ENCODE measurements at regions not wholly inside any gene's neighbourhood (a gene's known extent, or its start where the extent isn't known, plus 50 kb on each side); places are given as distances from the start of the nearest gene placed in this dataset.

- Histone ChIP-seq H3K4me2 (ENCODE audit: extremely low read depth, insufficient read depth, low read length) (no peak overlapping the region), H3K9me3 (ENCODE audit: control insufficient read depth, insufficient read depth, low read depth, low read length) (no peaks in the 10 kb centered on the region)
- no peak for DNase-seq (ENCODE audit: low read depth in 2 of 2)
These were observed 391.9 kb upstream of the ATP2B1 start for GRCh38 chr12:90100579-90100978.

GRCh38 chr12:90099288-90099687, 390.6 kb upstream of the ATP2B1 start:
- Histone ChIP-seq H3K4me2 (ENCODE audit: extremely low read depth, insufficient read depth, low read length) (no peak overlapping the region), H4K20me1 (ENCODE audit: control insufficient read depth, extremely low read depth, insufficient read depth, low read length) (no peaks in the 10 kb centered on the region), H3K27ac (ENCODE audit: insufficient read depth, low read length) (no peak overlapping the region), H3K4me3 (replicated peaks in 1 of 4; ENCODE audit: control extremely low read depth in 1 of 4, insufficient read depth in 1 of 4, low read depth in 3 of 4, low read length in 4 of 4) (no peak overlapping the region), H3K9ac (ENCODE audit: insufficient read depth, low read length) (no peak overlapping the region), H3K9me3 (ENCODE audit: control insufficient read depth, insufficient read depth, low read depth, low read length) (no peaks in the 10 kb centered on the region), H3K27me3 (ENCODE audit: control insufficient read depth, insufficient read depth, low read length) (no peaks in the 10 kb centered on the region), H3K79me2 (ENCODE audit: control insufficient read depth, insufficient read depth, low read length) (no peaks in the 10 kb centered on the region), H2AFZ (ENCODE audit: low read length) (no peak overlapping the region), H3K4me1 (ENCODE audit: control insufficient read depth, extremely low read depth, insufficient read depth, low read length) (peaks cover 4% of the 10 kb centered on the region), H3K36me3 (ENCODE audit: control insufficient read depth, insufficient read depth, low read length) (no peaks in the 10 kb centered on the region)
- peak; percentile 42 to 53 for DNase-seq (ENCODE audit: low read depth in 2 of 2)
- no peak for TF ChIP-seq CTCF (conservative IDR thresholded peaks at IDR 0.05 in 1 of 2, IDR thresholded peaks at IDR 0.05 in 1 of 2; ENCODE audit: low read depth in 1 of 2, low read length in 2 of 2)
- TF ChIP-seq EZH2 (IDR thresholded peaks at IDR 0.05; ENCODE audit: low read length, missing control alignments) = no peak

More at GRCh38 chr12:90100579-90100978, 391.9 kb upstream of the ATP2B1 start:
- Histone ChIP-seq H3K9ac (ENCODE audit: insufficient read depth, low read length) (no peak overlapping the region), H3K4me3 (replicated peaks in 1 of 4; ENCODE audit: control extremely low read depth in 1 of 4, insufficient read depth in 1 of 4, low read depth in 3 of 4, low read length in 4 of 4) (no peak overlapping the region), H3K36me3 (ENCODE audit: control insufficient read depth, insufficient read depth, low read length) (no peaks in the 10 kb centered on the region), H3K4me1 (ENCODE audit: control insufficient read depth, extremely low read depth, insufficient read depth, low read length) (peaks cover 4% of the 10 kb centered on the region), H3K27me3 (ENCODE audit: control insufficient read depth, insufficient read depth, low read length) (no peaks in the 10 kb centered on the region), H3K79me2 (ENCODE audit: control insufficient read depth, insufficient read depth, low read length) (no peaks in the 10 kb centered on the region), H3K27ac (ENCODE audit: insufficient read depth, low read length) (no peak overlapping the region), H4K20me1 (ENCODE audit: control insufficient read depth, extremely low read depth, insufficient read depth, low read length) (no peaks in the 10 kb centered on the region), H2AFZ (ENCODE audit: low read length) (no peak overlapping the region)
- no peak for TF ChIP-seq CTCF (conservative IDR thresholded peaks at IDR 0.05 in 1 of 2, IDR thresholded peaks at IDR 0.05 in 1 of 2; ENCODE audit: low read depth in 1 of 2, low read length in 2 of 2)
- no peak for TF ChIP-seq EZH2 (IDR thresholded peaks at IDR 0.05; ENCODE audit: low read length, missing control alignments)

GRCh38 chr12:90098132-90098779, 389.6 kb upstream of the ATP2B1 start:
- no peak overlapping the region for H3K27ac ChIP-seq (ENCODE audit: insufficient read depth, low read length)
- H3K9me3 ChIP-seq (ENCODE audit: control insufficient read depth, insufficient read depth, low read depth, low read length) = no peaks in the 10 kb centered on the region
- H3K4me1 ChIP-seq (ENCODE audit: control insufficient read depth, extremely low read depth, insufficient read depth, low read length) = peaks cover 4% of the 10 kb centered on the region
- H3K27me3 ChIP-seq (ENCODE audit: control insufficient read depth, insufficient read depth, low read length) = no peaks in the 10 kb centered on the region
- no peak for TF ChIP-seq CTCF (conservative IDR thresholded peaks at IDR 0.05 in 1 of 2, IDR thresholded peaks at IDR 0.05 in 1 of 2; ENCODE audit: low read depth in 1 of 2, low read length in 2 of 2)
- TF ChIP-seq EZH2 (IDR thresholded peaks at IDR 0.05; ENCODE audit: low read length, missing control alignments) = no peak
- no peak overlapping the region for H3K4me2 ChIP-seq (ENCODE audit: extremely low read depth, insufficient read depth, low read length)
- no peak overlapping the region for H3K9ac ChIP-seq (ENCODE audit: insufficient read depth, low read length)
- no peak overlapping the region for H2AFZ ChIP-seq (ENCODE audit: low read length)
- no peaks in the 10 kb centered on the region for H4K20me1 ChIP-seq (ENCODE audit: control insufficient read depth, extremely low read depth, insufficient read depth, low read length)
- H3K4me3 ChIP-seq (replicated peaks in 1 of 4; ENCODE audit: control extremely low read depth in 1 of 4, insufficient read depth in 1 of 4, low read depth in 3 of 4, low read length in 4 of 4) = no peak overlapping the region
- peak in 1 of 2 donors; percentile 35 for DNase-seq (ENCODE audit: low read depth in 2 of 2)
- H3K79me2 ChIP-seq (ENCODE audit: control insufficient read depth, insufficient read depth, low read length) = no peaks in the 10 kb centered on the region
- no peaks in the 10 kb centered on the region for H3K36me3 ChIP-seq (ENCODE audit: control insufficient read depth, insufficient read depth, low read length)
